Cardiac fibroblast (primary cell): ENCODE measurements at regions not wholly inside any gene's neighbourhood (a gene's known extent, or its start where the extent isn't known, plus 50 kb on each side); places are given as distances from the start of the nearest gene placed in this dataset.

Experiments used
- DNase-seq, 2 donors: peaks; one replicate each; pipeline versions ENCODE4 v3.0.0 to v3.0.0-alpha.2; 2010; ENCODE audit warnings: low read depth in 2 of 2
- H3K4me3 ChIP-seq, 2 donors: replicated peaks in 1 of 2; 1 replicate in 1 of 2; 2 replicates in 1 of 2; pipeline ENCODE4 v1.5.1; 2011; ENCODE audit warnings: low read depth in 2 of 2, low read length in 2 of 2, mild to moderate bottlenecking in 2 of 2, moderate library complexity in 1 of 2
- TF ChIP-seq, protein P1 (sequence below): IDR thresholded peaks from one replicate; pipeline ENCODE4 v1.5.1; 2011; ENCODE audit warnings: low read depth, mild to moderate bottlenecking, low read length, inconsistent platforms

- TF ChIP-seq, protein P1, sequence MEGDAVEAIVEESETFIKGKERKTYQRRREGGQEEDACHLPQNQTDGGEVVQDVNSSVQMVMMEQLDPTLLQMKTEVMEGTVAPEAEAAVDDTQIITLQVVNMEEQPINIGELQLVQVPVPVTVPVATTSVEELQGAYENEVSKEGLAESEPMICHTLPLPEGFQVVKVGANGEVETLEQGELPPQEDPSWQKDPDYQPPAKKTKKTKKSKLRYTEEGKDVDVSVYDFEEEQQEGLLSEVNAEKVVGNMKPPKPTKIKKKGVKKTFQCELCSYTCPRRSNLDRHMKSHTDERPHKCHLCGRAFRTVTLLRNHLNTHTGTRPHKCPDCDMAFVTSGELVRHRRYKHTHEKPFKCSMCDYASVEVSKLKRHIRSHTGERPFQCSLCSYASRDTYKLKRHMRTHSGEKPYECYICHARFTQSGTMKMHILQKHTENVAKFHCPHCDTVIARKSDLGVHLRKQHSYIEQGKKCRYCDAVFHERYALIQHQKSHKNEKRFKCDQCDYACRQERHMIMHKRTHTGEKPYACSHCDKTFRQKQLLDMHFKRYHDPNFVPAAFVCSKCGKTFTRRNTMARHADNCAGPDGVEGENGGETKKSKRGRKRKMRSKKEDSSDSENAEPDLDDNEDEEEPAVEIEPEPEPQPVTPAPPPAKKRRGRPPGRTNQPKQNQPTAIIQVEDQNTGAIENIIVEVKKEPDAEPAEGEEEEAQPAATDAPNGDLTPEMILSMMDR = no peak
- H3K4me3 ChIP-seq = no peak overlapping the region
- no peak for DNase-seq
These were observed 143.1 kb downstream of the EDN3 start for GRCh38 chr20:59443550-59443949.

GRCh38 chr20:59446376-59446775, 146.0 kb downstream of the EDN3 start:
- TF ChIP-seq, protein P1 = no peak
- DNase-seq = no peak
- no peak overlapping the region for H3K4me3 ChIP-seq

DNA sequence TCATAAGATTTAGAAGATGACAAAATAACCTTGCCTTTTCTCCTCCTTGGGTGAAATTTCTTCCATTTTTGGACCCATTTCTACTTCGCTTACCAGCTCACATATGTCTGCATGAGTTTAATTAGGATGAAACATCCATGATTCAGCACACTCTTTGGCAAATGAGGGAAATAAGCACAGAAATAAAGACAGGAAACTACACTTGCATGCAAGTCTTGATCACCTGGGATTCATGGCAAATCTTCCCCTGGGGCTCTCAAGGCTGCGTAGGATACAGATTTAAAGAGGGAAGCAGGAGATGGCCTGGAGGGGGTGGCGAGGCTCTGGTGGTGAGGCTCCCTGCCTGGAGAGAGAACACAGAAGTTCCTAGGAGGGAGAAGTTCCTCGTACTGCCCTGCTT, 147.8 kb downstream of the EDN3 start:
- TF ChIP-seq, protein P1 = no peak
- DNase-seq = no peak
- H3K4me3 ChIP-seq = no peak overlapping the region

DNA sequence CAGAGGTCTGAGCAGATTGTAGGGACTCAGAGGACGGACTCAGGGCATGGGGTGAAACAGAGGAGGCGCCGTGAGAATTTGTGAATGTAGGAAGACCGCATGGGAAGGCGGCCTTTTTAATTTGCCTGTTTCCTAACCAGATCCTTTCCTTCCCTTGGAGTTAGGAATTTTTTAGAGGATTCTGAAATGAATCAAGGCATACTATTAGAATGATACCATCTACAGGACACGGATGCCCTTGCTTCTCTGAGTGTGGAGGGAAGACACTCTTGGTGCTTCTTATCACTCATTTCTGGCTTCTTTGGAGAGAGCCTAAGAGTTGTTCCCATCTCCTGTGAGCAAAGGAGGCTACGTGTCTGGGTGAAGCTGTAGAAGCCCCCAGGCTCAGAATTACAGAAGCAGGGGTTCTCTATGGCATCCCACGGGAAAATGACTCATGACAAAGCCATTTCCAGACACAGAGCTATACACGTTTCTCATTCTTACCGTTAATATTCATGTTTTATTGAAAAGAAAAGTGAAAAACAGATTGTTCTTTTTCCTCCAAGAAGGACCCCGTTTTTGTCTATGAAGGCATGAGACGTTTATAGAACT, 148.5 kb downstream of the EDN3 start:
- TF ChIP-seq, protein P1 = no peak
- no peak overlapping the region for H3K4me3 ChIP-seq
- no peak for DNase-seq

DNA sequence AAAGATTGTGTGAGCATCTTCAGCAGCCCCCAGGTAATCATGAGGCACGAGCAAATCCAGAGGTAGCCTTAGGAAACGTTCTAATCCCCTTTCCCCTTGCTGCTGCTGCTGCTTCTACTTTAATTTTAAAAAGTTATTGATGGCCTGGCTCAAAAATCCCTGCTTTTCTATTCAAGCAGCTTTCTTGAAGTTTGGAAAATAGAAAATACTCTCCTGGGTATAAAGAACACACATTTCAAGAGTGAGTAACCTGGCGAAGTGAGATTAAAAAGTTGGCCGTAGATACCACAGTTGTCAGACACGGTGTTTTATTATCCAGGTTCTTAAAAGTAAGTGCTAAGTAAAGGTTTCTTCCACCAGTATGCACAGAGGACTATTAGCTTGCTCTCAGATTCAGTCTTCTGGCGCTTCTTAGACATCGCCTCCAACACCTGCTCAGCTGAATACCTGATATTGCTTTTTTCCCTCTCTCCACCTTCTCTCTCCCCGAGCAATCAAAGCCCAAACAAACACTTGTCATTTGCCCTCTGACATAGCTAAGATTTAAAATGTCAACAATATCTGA, 150.7 kb downstream of the EDN3 start:
- TF ChIP-seq, protein P1 = no peak
- no peak for DNase-seq
- H3K4me3 ChIP-seq = no peak overlapping the region

- TF ChIP-seq, protein P1 = no peak
- H3K4me3 ChIP-seq = no peak overlapping the region
- no peak for DNase-seq
These were observed 151.2 kb downstream of the EDN3 start for GRCh38 chr20:59451641-59452040.

DNA sequence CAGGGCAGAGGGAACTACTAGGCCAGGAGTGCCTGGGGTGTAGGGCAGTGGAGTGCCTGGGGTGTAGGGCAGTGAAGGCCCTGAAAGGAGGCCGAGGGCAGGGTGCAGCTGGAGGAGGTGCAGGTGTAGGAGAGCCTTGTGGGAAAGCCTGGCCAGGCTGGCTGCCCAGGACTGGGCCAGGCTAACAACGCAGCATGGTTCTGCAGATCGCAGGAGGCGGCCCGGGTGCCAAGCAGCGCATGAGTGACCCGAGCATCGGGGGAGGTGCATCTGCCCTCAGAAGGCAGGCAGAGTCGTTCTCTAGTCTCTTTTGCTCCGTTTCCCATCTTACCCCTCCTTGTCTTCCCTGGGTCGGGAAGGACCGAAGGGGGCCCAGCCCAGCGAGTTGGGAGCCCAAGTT, 151.5 kb upstream of the PHACTR3 start:
- TF ChIP-seq, protein P1 = no peak
- H3K4me3 ChIP-seq = no peak overlapping the region
- no peak for DNase-seq
